ENCODE measurements at regions not wholly inside any gene's neighbourhood (a gene's known extent, or its start where the extent isn't known, plus 50 kb on each side); places are given as distances from the start of the nearest gene placed in this dataset.

DNA sequence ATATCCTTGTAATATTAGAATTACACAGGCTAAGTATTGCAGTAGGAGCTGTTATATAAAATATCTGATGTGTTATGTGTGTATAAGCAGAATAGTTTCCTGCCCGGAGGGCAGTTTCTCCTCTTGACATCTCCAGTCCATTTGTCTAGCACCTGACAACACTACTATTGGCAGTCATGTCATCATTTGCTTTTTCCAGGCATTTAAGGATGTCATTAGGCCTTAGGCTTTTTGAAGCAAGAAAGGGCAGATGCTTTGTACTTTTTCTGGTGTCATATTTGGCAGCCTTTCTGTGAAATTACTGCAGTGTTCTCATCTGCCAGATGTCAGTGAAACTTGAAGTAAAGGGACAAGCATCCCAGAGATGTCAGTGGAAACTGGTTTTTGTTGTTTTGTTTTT is 2017.6 kb upstream of the IGFBP7 start:
- peaks cover 2% of the 10 kb centered on the region for H3K4me1 Mint-ChIP-seq
- Histone ChIP-seq H3F3A (replicated peaks; ENCODE audit: low read depth) (no peaks in the 10 kb centered on the region), H3K79me2 (replicated peaks; ENCODE audit: insufficient read depth) (no peaks in the 10 kb centered on the region), H3K4me1 (ENCODE audit: insufficient read depth) (no peaks in the 10 kb centered on the region), H3K9me2 (ENCODE audit: insufficient read depth) (no peaks in the 10 kb centered on the region), H3K36me3 (ENCODE audit: insufficient read depth) (no peaks in the 10 kb centered on the region), H3K4me3 (no peak overlapping the region), H3K4me2 (no peak overlapping the region), H3K27me3 (ENCODE audit: insufficient read depth) (no peaks in the 10 kb centered on the region), H4K20me1 (replicated peaks; ENCODE audit: insufficient read depth) (no peaks in the 10 kb centered on the region), H3K27ac (ENCODE audit: low read depth) (no peak overlapping the region), H2AFZ (no peak overlapping the region)
- no peak for DNase-seq (ENCODE audit: low spot score)
- H3K9me3 Mint-ChIP-seq = no peaks in the 10 kb centered on the region
- H3K4me3 Mint-ChIP-seq = no peak overlapping the region
- no peak for ATAC-seq
- no peak for TF ChIP-seq POLR2AphosphoS5 (IDR thresholded peaks at IDR 0.05; ENCODE audit: low read depth)
- TF ChIP-seq EZH2phosphoT487 (IDR thresholded peaks at IDR 0.05; ENCODE audit: unreplicated experiment) = no peak
- no peak for TF ChIP-seq JUNB (IDR thresholded peaks at IDR 0.05; ENCODE audit: unreplicated experiment)
- TF ChIP-seq STAT1 (IDR thresholded peaks at IDR 0.05; ENCODE audit: unreplicated experiment) = no peak
- TF ChIP-seq, protein P1, sequence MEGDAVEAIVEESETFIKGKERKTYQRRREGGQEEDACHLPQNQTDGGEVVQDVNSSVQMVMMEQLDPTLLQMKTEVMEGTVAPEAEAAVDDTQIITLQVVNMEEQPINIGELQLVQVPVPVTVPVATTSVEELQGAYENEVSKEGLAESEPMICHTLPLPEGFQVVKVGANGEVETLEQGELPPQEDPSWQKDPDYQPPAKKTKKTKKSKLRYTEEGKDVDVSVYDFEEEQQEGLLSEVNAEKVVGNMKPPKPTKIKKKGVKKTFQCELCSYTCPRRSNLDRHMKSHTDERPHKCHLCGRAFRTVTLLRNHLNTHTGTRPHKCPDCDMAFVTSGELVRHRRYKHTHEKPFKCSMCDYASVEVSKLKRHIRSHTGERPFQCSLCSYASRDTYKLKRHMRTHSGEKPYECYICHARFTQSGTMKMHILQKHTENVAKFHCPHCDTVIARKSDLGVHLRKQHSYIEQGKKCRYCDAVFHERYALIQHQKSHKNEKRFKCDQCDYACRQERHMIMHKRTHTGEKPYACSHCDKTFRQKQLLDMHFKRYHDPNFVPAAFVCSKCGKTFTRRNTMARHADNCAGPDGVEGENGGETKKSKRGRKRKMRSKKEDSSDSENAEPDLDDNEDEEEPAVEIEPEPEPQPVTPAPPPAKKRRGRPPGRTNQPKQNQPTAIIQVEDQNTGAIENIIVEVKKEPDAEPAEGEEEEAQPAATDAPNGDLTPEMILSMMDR (conservative IDR thresholded peaks at IDR 0.05; ENCODE audit: low read depth in 2 of 2) = no peak
- TF ChIP-seq ZNF114 (CRISPR knock-in tag; IDR thresholded peaks at IDR 0.05) = no peak
- no peak for TF ChIP-seq NANOG (IDR thresholded peaks at IDR 0.05; ENCODE audit: borderline replicate concordance)
- no peak for TF ChIP-seq EZH2 (IDR thresholded peaks at IDR 0.05; ENCODE audit: low read depth, unreplicated experiment)
- TF ChIP-seq ZNF331 (CRISPR knock-in tag; IDR thresholded peaks at IDR 0.05; ENCODE audit: low read depth) = no peak
- TF ChIP-seq, protein P2, sequence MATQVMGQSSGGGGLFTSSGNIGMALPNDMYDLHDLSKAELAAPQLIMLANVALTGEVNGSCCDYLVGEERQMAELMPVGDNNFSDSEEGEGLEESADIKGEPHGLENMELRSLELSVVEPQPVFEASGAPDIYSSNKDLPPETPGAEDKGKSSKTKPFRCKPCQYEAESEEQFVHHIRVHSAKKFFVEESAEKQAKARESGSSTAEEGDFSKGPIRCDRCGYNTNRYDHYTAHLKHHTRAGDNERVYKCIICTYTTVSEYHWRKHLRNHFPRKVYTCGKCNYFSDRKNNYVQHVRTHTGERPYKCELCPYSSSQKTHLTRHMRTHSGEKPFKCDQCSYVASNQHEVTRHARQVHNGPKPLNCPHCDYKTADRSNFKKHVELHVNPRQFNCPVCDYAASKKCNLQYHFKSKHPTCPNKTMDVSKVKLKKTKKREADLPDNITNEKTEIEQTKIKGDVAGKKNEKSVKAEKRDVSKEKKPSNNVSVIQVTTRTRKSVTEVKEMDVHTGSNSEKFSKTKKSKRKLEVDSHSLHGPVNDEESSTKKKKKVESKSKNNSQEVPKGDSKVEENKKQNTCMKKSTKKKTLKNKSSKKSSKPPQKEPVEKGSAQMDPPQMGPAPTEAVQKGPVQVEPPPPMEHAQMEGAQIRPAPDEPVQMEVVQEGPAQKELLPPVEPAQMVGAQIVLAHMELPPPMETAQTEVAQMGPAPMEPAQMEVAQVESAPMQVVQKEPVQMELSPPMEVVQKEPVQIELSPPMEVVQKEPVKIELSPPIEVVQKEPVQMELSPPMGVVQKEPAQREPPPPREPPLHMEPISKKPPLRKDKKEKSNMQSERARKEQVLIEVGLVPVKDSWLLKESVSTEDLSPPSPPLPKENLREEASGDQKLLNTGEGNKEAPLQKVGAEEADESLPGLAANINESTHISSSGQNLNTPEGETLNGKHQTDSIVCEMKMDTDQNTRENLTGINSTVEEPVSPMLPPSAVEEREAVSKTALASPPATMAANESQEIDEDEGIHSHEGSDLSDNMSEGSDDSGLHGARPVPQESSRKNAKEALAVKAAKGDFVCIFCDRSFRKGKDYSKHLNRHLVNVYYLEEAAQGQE (IDR thresholded peaks at IDR 0.05; ENCODE audit: unreplicated experiment) = no peak
- TF ChIP-seq, protein P3, sequence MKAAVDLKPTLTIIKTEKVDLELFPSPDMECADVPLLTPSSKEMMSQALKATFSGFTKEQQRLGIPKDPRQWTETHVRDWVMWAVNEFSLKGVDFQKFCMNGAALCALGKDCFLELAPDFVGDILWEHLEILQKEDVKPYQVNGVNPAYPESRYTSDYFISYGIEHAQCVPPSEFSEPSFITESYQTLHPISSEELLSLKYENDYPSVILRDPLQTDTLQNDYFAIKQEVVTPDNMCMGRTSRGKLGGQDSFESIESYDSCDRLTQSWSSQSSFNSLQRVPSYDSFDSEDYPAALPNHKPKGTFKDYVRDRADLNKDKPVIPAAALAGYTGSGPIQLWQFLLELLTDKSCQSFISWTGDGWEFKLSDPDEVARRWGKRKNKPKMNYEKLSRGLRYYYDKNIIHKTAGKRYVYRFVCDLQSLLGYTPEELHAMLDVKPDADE (IDR thresholded peaks at IDR 0.05) = no peak
- TF ChIP-seq, protein P4, sequence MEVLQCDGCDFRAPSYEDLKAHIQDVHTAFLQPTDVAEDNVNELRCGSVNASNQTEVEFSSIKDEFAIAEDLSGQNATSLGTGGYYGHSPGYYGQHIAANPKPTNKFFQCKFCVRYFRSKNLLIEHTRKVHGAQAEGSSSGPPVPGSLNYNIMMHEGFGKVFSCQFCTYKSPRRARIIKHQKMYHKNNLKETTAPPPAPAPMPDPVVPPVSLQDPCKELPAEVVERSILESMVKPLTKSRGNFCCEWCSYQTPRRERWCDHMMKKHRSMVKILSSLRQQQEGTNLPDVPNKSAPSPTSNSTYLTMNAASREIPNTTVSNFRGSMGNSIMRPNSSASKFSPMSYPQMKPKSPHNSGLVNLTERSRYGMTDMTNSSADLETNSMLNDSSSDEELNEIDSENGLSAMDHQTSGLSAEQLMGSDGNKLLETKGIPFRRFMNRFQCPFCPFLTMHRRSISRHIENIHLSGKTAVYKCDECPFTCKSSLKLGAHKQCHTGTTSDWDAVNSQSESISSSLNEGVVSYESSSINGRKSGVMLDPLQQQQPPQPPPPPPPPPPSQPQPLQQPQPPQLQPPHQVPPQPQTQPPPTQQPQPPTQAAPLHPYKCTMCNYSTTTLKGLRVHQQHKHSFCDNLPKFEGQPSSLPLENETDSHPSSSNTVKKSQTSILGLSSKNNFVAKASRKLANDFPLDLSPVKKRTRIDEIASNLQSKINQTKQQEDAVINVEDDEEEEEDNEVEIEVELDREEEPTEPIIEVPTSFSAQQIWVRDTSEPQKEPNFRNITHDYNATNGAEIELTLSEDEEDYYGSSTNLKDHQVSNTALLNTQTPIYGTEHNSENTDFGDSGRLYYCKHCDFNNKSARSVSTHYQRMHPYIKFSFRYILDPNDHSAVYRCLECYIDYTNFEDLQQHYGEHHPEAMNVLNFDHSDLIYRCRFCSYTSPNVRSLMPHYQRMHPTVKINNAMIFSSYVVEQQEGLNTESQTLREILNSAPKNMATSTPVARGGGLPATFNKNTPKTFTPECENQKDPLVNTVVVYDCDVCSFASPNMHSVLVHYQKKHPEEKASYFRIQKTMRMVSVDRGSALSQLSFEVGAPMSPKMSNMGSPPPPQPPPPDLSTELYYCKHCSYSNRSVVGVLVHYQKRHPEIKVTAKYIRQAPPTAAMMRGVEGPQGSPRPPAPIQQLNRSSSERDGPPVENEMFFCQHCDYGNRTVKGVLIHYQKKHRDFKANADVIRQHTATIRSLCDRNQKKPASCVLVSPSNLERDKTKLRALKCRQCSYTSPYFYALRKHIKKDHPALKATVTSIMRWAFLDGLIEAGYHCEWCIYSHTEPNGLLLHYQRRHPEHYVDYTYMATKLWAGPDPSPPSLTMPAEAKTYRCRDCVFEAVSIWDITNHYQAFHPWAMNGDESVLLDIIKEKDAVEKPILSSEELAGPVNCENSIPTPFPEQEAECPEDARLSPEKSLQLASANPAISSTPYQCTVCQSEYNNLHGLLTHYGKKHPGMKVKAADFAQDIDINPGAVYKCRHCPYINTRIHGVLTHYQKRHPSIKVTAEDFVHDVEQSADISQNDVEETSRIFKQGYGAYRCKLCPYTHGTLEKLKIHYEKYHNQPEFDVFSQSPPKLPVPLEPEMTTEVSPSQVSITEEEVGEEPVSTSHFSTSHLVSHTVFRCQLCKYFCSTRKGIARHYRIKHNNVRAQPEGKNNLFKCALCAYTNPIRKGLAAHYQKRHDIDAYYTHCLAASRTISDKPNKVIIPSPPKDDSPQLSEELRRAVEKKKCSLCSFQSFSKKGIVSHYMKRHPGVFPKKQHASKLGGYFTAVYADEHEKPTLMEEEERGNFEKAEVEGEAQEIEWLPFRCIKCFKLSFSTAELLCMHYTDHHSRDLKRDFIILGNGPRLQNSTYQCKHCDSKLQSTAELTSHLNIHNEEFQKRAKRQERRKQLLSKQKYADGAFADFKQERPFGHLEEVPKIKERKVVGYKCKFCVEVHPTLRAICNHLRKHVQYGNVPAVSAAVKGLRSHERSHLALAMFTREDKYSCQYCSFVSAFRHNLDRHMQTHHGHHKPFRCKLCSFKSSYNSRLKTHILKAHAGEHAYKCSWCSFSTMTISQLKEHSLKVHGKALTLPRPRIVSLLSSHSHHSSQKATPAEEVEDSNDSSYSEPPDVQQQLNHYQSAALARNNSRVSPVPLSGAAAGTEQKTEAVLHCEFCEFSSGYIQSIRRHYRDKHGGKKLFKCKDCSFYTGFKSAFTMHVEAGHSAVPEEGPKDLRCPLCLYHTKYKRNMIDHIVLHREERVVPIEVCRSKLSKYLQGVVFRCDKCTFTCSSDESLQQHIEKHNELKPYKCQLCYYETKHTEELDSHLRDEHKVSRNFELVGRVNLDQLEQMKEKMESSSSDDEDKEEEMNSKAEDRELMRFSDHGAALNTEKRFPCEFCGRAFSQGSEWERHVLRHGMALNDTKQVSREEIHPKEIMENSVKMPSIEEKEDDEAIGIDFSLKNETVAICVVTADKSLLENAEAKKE (CRISPR knock-in tag; IDR thresholded peaks at IDR 0.05) = no peak
- TF ChIP-seq CREB1 (CRISPR knock-in tag; IDR thresholded peaks at IDR 0.05; ENCODE audit: low read depth) = no peak
- H3K27ac Mint-ChIP-seq = no peak overlapping the region
- no peaks in the 10 kb centered on the region for H3K36me3 Mint-ChIP-seq (ENCODE audit: low read depth)
- H3K27me3 Mint-ChIP-seq (ENCODE audit: insufficient read depth, low read depth, poor library complexity) = no peaks in the 10 kb centered on the region
